GM18499 (cell line): ENCODE measurements at regions not wholly inside any gene's neighbourhood (a gene's known extent, or its start where the extent isn't known, plus 50 kb on each side); places are given as distances from the start of the nearest gene placed in this dataset.

Experiments used
- ATAC-seq: cut with Tn5 transposase; IDR thresholded peaks from one replicate; pipeline ENCODE4 v1.9.1; 2021; ENCODE audit warnings: moderate number of reproducible peaks; ENCODE audit not compliant: insufficient read depth, unreplicated experiment

- ATAC-seq: no peak
Measured at GRCh38 chr12:65619018-65619417, 205.3 kb upstream of the HMGA2 start.

DNA sequence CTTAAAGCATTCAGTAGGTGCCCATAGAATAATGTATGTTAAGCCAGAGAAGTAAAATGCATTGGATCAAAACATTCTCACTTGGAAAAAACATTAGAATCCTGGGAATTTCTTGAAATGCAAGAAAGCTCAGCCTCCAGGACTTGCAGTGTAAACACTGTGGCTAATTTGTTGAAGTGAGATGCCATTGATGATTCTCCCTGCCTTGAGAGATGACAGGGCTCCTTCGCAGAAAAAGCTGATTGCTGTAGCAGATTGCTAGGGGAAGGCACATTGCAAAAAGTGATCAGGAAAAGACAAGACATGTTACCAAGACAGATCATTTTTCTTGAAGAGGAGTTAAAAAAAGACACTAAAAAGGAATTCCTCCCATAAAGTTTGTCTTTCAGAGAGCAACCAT lies 204.2 kb upstream of the HMGA2 start:
- ATAC-seq: no peak

- ATAC-seq: no peak
Measured at GRCh38 chr12:65622056-65622455, 202.2 kb upstream of the HMGA2 start.

DNA sequence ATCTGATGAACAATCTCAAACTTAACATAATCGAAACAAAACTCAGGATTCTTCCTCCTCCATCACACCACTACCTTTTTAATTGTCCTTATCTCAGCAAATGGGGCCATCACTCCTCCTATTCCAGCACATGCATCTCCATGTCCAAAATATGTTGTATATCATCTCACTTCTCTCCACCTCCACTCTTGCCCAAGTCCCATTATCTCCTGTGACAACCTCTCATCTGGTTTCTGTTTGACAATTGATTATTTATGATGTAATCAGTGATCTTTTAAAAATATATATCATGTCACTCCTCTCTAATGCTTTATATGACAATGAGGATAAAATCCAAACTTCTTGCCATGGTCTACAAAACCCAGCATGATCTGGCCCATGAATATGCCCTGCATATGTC lies 200.8 kb upstream of the HMGA2 start:
- no peak for ATAC-seq

GRCh38 chr12:65624554-65625086 lies 199.7 kb upstream of the HMGA2 start:
- ATAC-seq: no peak

- ATAC-seq: no peak
Measured at GRCh38 chr12:65628061-65628460, 196.2 kb upstream of the HMGA2 start.

DNA sequence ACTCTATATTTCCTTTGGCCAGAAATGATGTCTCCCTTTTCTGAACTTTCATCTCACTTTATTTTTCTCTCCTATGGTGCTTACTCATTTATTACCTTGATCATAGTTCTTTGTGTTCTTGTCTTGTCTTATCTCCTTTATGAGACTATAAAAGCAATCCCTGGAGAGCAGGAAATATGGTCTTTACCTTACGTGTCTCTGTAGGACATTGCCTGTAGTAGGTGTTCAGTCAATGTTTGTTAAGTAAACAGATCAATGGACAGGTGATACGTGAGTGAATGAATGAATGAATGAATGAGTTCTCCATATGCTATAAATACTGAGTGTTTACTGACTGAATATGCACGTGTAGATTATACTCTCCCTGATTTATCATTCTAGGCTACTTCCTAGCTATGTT lies 193.7 kb upstream of the HMGA2 start:
- no peak for ATAC-seq

GRCh38 chr12:65631621-65632111 lies 192.6 kb upstream of the HMGA2 start:
- no peak for ATAC-seq

- no peak for ATAC-seq
Measured at GRCh38 chr12:65632131-65632855, 192.0 kb upstream of the HMGA2 start.

DNA sequence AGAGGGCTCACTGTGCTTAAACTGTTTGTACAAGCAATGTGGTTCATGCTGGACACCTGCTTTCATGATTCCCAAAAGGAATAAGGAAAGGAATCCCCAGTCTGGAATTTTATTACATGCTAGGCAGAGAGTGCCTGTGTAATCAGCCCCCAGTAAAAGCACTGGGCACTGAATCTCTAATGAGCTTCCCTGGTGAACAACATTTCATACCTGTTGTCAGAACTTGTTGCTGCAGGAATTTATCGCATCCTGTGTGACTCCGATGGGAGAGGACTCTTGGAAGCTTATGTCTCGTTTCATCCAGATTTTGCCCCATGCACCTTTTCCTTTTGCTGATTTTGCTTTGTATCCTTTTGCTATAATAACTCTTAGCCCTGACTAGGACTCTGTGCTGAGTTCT lies 190.2 kb upstream of the HMGA2 start:
- ATAC-seq: no peak

- no peak for ATAC-seq
Measured at GRCh38 chr12:65634626-65635331, 189.5 kb upstream of the HMGA2 start.

- no peak for ATAC-seq
Measured at GRCh38 chr12:65636436-65636835, 187.8 kb upstream of the HMGA2 start.

DNA sequence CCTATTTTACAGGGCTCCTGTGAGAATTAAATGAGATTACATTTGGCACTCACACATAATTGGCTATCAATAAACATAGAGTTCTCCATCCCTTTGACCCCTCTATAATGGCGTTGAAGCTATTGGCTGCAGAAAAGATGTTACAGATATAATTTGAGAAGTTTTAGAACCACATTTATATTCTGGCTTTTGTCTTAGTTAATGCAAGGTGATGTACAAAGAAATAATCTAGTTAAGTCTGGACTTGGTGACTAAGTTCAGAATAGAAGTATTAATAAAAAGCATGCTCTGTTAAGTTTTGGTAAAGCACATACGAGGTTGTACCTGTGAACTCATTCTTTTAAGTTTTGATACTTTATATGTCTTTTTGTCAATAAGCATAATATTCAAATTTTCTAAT lies 187.1 kb upstream of the HMGA2 start:
- ATAC-seq: no peak

- no peak for ATAC-seq
Measured at GRCh38 chr12:65637774-65638173, 186.5 kb upstream of the HMGA2 start.

DNA sequence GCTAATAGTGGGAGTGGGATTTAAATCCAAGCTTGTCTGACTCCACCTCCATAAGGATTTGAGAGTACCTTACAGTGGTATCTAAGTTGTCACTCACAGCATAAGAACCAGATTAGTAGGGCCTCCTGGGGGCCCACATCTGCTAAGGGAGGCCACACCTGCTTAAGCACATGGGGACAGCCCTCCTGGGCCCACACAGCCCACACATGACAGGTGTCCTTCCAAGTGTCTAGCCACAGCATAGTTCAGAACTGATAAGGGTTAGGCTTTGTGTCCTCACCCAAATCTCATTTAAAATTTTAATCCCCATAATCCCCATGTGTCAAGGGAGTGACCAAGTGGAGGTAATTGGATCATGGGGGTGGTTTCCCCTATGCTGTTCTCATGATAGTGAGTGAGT lies 186.0 kb upstream of the HMGA2 start:
- ATAC-seq: no peak

GRCh38 chr12:65640489-65640901 lies 183.8 kb upstream of the HMGA2 start:
- no peak for ATAC-seq

DNA sequence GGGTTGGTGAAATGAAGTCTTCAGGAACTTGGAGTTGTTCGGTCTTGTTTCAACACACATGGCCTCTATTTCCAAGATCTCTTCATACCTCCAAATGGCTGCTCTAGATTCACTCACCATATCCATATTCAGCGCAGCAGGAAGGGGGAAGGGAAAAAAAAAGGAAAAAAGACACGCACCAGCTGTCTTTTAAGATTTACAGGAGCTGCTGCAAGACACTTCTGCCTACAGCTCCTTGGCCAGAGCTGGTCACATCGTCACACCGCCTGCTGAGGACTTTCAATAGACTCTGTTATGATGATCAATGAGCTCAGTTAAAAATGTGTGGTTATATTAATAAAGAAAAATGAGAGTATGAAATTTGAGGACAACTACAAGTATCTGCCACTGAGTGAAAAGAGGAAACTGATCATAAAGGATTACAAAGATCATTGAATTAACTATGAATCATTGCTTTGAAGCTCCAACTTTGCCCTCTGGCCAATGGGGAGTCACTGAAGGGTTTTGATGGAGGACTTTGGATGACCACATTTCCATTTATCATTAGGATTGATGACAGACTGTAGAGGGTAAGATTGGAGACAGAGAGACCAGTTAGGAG lies 182.1 kb upstream of the HMGA2 start:
- ATAC-seq: no peak

GRCh38 chr12:65643171-65643570 lies 181.1 kb upstream of the HMGA2 start:
- no peak for ATAC-seq

DNA sequence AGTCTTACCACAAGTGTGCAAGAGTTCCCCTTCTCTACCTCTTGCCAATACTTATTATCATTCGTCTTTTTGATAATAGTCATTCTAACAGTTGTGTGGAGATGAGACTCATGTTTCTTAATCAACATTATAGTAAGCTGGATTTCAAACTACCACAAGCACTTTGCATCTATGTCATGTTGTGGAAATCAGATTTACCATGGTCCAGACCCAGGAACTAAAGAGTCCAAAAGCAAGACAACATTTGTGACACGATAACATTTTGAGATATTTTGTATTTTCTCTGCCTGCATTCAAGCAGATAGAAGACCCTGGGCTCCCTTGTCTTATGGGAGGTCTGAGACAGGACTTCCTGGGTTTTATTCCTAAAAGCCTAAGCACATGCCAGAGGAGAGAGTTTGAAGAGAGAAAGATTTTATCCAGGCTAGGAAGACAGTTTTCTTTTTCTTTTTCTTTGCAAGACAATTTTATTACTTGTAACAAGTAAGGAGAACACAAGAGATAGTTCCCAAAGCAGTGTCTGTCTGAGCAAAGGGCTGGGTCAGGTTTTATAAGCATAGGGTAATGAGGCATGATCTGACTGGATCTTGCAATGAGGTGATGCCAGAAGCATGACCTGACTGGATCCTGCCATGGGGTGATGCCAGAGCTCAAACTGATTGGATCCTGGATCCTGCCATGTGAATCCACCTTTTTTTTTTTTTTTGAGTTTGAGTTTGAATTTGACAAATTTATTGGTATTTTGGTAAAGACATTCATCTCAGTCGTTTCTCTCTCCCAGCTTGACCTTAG lies 180.5 kb upstream of the HMGA2 start:
- no peak for ATAC-seq

GRCh38 chr12:65646127-65646643 lies 178.1 kb upstream of the HMGA2 start:
- ATAC-seq: no peak
